HepG2 (cell line): ENCODE measurements at regions not wholly inside any gene's neighbourhood (a gene's known extent, or its start where the extent isn't known, plus 50 kb on each side); places are given as distances from the start of the nearest gene placed in this dataset.

Experiments
- ATAC-seq: fragments of 200-7000 bp; cut with Tn5 transposase; 3 replicates; pipeline ENCODE4 v1.9.1; 2020; ENCODE audit warnings: mild to moderate bottlenecking, moderate library complexity
- BruUV-seq: library from RNA; stranded (reverse); fragments of 400-500 nt; replicated peaks from 2 replicates; lab custom pipeline; 2021; lab: Mats Ljungman, UMichigan
- CTCF ChIA-PET: fragments of 300-600 bp; formaldehyde crosslinking; extraction: SDS; loops from one replicate; lab custom pipeline; 2021; ENCODE audit warnings: low total read pairs, inconsistent platforms, low intra/inter-chr PET ratio; lab: Yijun Ruan, JAX
- POLR2A ChIA-PET: fragments of 350-600 bp; sonication (Branson Sonifier 250); formaldehyde crosslinking; loops from one replicate; lab custom pipeline; 2020; ENCODE audit warnings: antibody characterized with exemption, inconsistent platforms; lab: Yijun Ruan, JAX
- DNase-seq: peaks from one replicate; pipeline ENCODE4 v3.0.0-alpha.2; 2015; ENCODE audit warnings: low spot score
- FAIRE-seq: peaks from 3 replicates; lab custom pipeline; 2011; peaks lifted over from hg19 to GRCh38; lab: Jason Lieb, UNC
- H2AFZ ChIP-seq: one replicate; pipeline ENCODE4 v1.6.1; 2011; ENCODE audit warnings: low read length, inconsistent platforms
- H3K27ac ChIP-seq: fragments of 300-600 bp; 3 replicates; pipeline ENCODE4 v1.8.0; 2011; ENCODE audit warnings: mixed run types, mild to moderate bottlenecking, mixed read lengths, low read length, inconsistent platforms; ENCODE audit not compliant: insufficient read depth; ENCODE audit errors: extremely low read length
- H3K27me3 ChIP-seq, 2 experiments: fragments of 200-600 bp in 1 of 2; 2 replicates in 1 of 2; 3 replicates in 1 of 2; pipeline versions ENCODE4 v1.6.0 to v1.8.0; 2011; ENCODE audit warnings: low read length in 2 of 2, mild to moderate bottlenecking in 2 of 2, moderate library complexity in 2 of 2, inconsistent platforms in 1 of 2; ENCODE audit not compliant: insufficient read depth in 2 of 2, control insufficient read depth in 1 of 2
- H3K36me3 ChIP-seq, 2 experiments: fragments of 200-600 bp in 1 of 2; replicated peaks in 1 of 2; 2 replicates in 1 of 2; 3 replicates in 1 of 2; pipeline versions ENCODE4 v1.5.1 to v1.8.0; 2011; ENCODE audit warnings: low read length in 2 of 2, inconsistent platforms in 1 of 2; ENCODE audit not compliant: insufficient read depth in 2 of 2, control insufficient read depth in 1 of 2
- H3K4me1 ChIP-seq: 2 replicates; pipeline ENCODE4 v1.5.1; 2012; ENCODE audit warnings: low read length, inconsistent platforms; ENCODE audit not compliant: insufficient read depth
- H3K4me2 ChIP-seq: 2 replicates; pipeline ENCODE4 v1.6.0; 2011; ENCODE audit warnings: low read depth, low read length, inconsistent platforms
- H3K4me3 ChIP-seq, 3 experiments: fragments of 200-600 bp in 1 of 3; sonication (generic), shearing (Covaris generic) in 1 of 3; replicated peaks in 1 of 3; 2 replicates each; pipeline ENCODE4 v1.5.1; 2011 to 2016; ENCODE audit warnings: low read length in 3 of 3, inconsistent platforms in 2 of 3, low read depth in 2 of 3, mild to moderate bottlenecking in 2 of 3, control low read depth in 1 of 3, mixed read lengths in 1 of 3; ENCODE audit not compliant: insufficient read depth in 1 of 3
- H3K79me2 ChIP-seq: one replicate; pipeline ENCODE4 v1.6.1; 2011; ENCODE audit warnings: low read length, inconsistent platforms; ENCODE audit not compliant: insufficient read depth
- H3K9ac ChIP-seq: 2 replicates; pipeline ENCODE4 v1.6.0; 2011; ENCODE audit warnings: mild to moderate bottlenecking, low read depth, low read length, inconsistent platforms; ENCODE audit not compliant: insufficient read depth
- H3K9me3 ChIP-seq: 2 replicates; pipeline ENCODE4 v1.5.1; 2012; ENCODE audit warnings: mild to moderate bottlenecking, low read length
- H4K20me1 ChIP-seq: 2 replicates; pipeline ENCODE4 v1.6.0; 2011; ENCODE audit warnings: inconsistent platforms, mild to moderate bottlenecking, low read length, moderate library complexity; ENCODE audit not compliant: insufficient read depth
- CC2D1A ChIP-seq: sonication (generic); formaldehyde crosslinking; IDR thresholded peaks from 2 replicates; pipeline ENCODE4 v1.8.1; 2023; ENCODE audit warnings: mild to moderate bottlenecking, missing genetic modification reagents
- GTF3A ChIP-seq: sonication (generic); formaldehyde crosslinking; conservative IDR thresholded peaks from 2 replicates; pipeline ENCODE4 v1.4.0; 2020; ENCODE audit warnings: mild to moderate bottlenecking, missing genetic modification reagents
- IKZF1 ChIP-seq: fragments of 450-650 bp; IDR thresholded peaks from 2 replicates; pipeline ENCODE4 v1.7.1; 2016
- MEF2D ChIP-seq: sonication (generic); formaldehyde crosslinking; IDR thresholded peaks from 2 replicates; pipeline ENCODE4 v1.5.1; 2020; ENCODE audit warnings: mild to moderate bottlenecking, missing genetic modification reagents
- NFE2L2 ChIP-seq: fragments of 150-350 bp; IDR thresholded peaks from 2 replicates; pipeline ENCODE4 v1.6.1; 2014; ENCODE audit warnings: low read length
- NFIB ChIP-seq: sonication (generic); formaldehyde crosslinking; IDR thresholded peaks from 2 replicates; pipeline ENCODE4 v1.9.0; 2021; ENCODE audit warnings: missing genetic modification reagents, mild to moderate bottlenecking, borderline replicate concordance
- ONECUT2 ChIP-seq: sonication (generic); formaldehyde crosslinking; IDR thresholded peaks from 2 replicates; pipeline ENCODE4 v1.4.0; 2020; ENCODE audit warnings: missing genetic modification reagents
- PHB2 ChIP-seq: fragments of 450-650 bp; IDR thresholded peaks from 2 replicates; pipeline ENCODE4 v1.6.1; 2018; ENCODE audit not compliant: partially characterized antibody
- PPARG ChIP-seq: conservative IDR thresholded peaks from 2 replicates; pipeline ENCODE4 v1.6.1; 2016; ENCODE audit warnings: missing biosample characterization, missing genetic modification reagents
- RBFOX2 ChIP-seq: fragments of 200-400 bp; formaldehyde crosslinking; IDR thresholded peaks from 2 replicates; pipeline ENCODE4 v1.6.1; 2017; ENCODE audit warnings: low read depth, mild to moderate bottlenecking, low read length
- REXO4 ChIP-seq: sonication (generic); formaldehyde crosslinking; IDR thresholded peaks from 2 replicates; pipeline ENCODE4 v1.8.0; 2022; ENCODE audit warnings: missing genetic modification reagents, mild to moderate bottlenecking, borderline replicate concordance
- SALL2 ChIP-seq: sonication (generic); formaldehyde crosslinking; IDR thresholded peaks from 2 replicates; pipeline ENCODE4 v1.8.1; 2023; ENCODE audit warnings: mild to moderate bottlenecking, missing genetic modification reagents, inconsistent platforms
- SKI ChIP-seq: fragments of 450-650 bp; IDR thresholded peaks from one replicate; pipeline ENCODE4 v1.6.1; 2018; ENCODE audit warnings: mild to moderate bottlenecking; ENCODE audit not compliant: partially characterized antibody
- TIGD3 ChIP-seq: sonication (generic); formaldehyde crosslinking; IDR thresholded peaks from 2 replicates; pipeline ENCODE4 v1.5.1; 2020; ENCODE audit warnings: mild to moderate bottlenecking, missing genetic modification reagents, borderline replicate concordance
- ZBTB20 ChIP-seq: sonication (generic); formaldehyde crosslinking; IDR thresholded peaks from 2 replicates; pipeline ENCODE4 v1.8.1; 2023; ENCODE audit warnings: missing genetic modification reagents, low read depth, mild to moderate bottlenecking, borderline replicate concordance
- ZNF546 ChIP-seq: sonication (generic); formaldehyde crosslinking; conservative IDR thresholded peaks from 2 replicates; pipeline ENCODE4 v1.8.1; 2023; ENCODE audit warnings: mild to moderate bottlenecking, missing genetic modification reagents
- ZSCAN30 ChIP-seq: sonication (generic); formaldehyde crosslinking; IDR thresholded peaks from 2 replicates; pipeline ENCODE4 v1.5.0; 2020; ENCODE audit warnings: mild to moderate bottlenecking, missing genetic modification reagents
- WGBS: methylation state at CpG from one replicate; pipeline ENCODE4 v1.1.6; 2017; ENCODE audit warnings: low lambda C conversion rate; 5-methylcytosine and 5-hydroxymethylcytosine counted together
- in situ Hi-C: cut with HindIII; loops from 2 replicates; pipeline ENCODE4 v1.10.0; 2017; ENCODE audit warnings: low pct_unique_long_range_greater_than_20kb; ENCODE audit not compliant: extremely low pct_ligation_motif_present
- intact Hi-C: fragments of 100-400 bp; cut with micrococcal nuclease; formaldehyde crosslinking; loops from one replicate; pipeline ENCODE4 v1.10.0; 2022; ENCODE audit not compliant: unreplicated experiment
- TF ChIP-seq, protein P1 (sequence below): sonication (generic); formaldehyde crosslinking; IDR thresholded peaks from 2 replicates; pipeline ENCODE4 v1.4.0; 2020; ENCODE audit warnings: mild to moderate bottlenecking, missing genetic modification reagents

DNA sequence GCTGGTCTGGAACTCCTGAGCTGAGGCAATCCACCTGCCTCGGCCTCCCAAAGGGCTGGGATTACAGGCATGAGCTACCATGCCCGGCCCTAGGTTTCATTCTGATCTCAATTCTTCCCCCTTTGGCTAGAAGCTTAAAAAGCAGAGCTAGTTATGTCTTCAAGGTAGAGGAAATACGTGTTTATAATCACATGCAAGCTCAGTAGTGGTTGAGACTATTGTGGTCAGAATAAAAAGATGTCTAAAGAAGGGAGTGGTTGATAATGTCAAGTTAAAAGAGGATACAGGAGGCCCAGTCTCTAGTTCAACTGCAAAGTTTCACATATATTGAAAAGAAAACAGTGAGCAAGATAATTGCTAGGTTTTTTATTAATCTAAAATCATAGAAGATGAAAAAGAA, 807.8 kb upstream of the ACVR2A start:
- Histone ChIP-seq H4K20me1 (no peaks in the 10 kb centered on the region), H3K36me3 (no peaks in the 10 kb centered on the region), H2AFZ (no peak overlapping the region), H3K9me3 (no peaks in the 10 kb centered on the region), H3K27me3 (no peaks in the 10 kb centered on the region), H3K4me3 (no peak overlapping the region), H3K9ac (no peak overlapping the region), H3K79me2 (no peaks in the 10 kb centered on the region), H3K27ac (no peak overlapping the region), H3K4me2 (no peak overlapping the region), H3K4me1 (no peaks in the 10 kb centered on the region)
- intact Hi-C loops (no loop called here), in situ Hi-C loops (no loop called here)
- FAIRE-seq, result no peak
- POLR2A ChIA-PET, result no interaction called here
- ATAC-seq, result no peak
- CTCF ChIA-PET, result no interaction called here
- no TSS peak for BruUV-seq
- WGBS, result 4% methylated on average over 3 of the region's 3 CpGs
- no peak for DNase-seq
- no peak for TF ChIP-seq REXO4 (CRISPR knock-in tag)
- no peak for TF ChIP-seq ZNF546 (CRISPR knock-in tag)
- TF ChIP-seq RBFOX2, result no peak
- no peak for TF ChIP-seq PPARG (CRISPR knock-in tag)
- TF ChIP-seq ONECUT2 (CRISPR knock-in tag), result no peak
- TF ChIP-seq CC2D1A, result no peak
- TF ChIP-seq, protein P1, sequence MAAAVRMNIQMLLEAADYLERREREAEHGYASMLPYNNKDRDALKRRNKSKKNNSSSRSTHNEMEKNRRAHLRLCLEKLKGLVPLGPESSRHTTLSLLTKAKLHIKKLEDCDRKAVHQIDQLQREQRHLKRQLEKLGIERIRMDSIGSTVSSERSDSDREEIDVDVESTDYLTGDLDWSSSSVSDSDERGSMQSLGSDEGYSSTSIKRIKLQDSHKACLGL (CRISPR knock-in tag), result no peak
- no peak for TF ChIP-seq ZBTB20
- no peak for TF ChIP-seq NFIB (CRISPR knock-in tag)
- no peak for TF ChIP-seq TIGD3
- no peak for TF ChIP-seq IKZF1
- TF ChIP-seq NFE2L2, result no peak
- TF ChIP-seq ZSCAN30, result no peak
- TF ChIP-seq SALL2 (CRISPR knock-in tag), result no peak
- TF ChIP-seq PHB2, result no peak
- TF ChIP-seq SKI, result no peak
- no peak for TF ChIP-seq GTF3A (CRISPR knock-in tag)
- no peak for TF ChIP-seq MEF2D
